ENCODE measurements at regions not wholly inside any gene's neighbourhood (a gene's known extent, or its start where the extent isn't known, plus 50 kb on each side); places are given as distances from the start of the nearest gene placed in this dataset.

DNA sequence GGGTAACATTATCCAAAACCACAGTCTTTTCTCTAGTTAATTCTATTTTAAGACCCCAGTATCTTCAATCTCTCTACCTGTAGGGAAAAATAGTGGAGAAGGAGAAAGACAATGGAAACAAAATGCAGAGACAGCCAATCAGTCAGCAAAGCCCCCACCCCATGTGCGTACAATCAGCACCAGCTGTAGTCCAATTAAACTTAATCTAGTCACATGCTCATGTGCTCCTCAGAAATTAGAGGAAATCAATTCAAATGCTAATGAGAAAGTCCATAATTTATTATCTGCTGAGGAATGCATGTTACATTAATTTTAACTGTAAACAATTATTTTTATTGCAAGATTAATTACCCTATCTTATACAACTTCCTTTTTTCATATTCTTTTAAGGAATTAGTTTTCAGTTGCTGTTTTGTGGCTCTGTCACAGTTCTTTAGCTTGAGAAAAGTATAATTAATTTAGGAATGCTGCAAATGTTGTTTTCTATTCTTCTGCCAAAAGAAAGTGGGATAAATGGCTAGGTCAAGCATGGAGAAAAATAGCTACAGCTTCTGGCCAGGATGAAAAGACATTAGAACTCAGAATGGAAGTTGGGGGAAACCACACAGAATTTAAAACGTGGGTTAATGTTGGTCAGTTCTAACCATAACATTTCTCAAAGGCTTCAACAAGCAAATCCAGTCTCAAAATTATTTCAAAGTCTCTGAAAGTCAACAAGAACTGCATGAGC lies 232.4 kb upstream of the HNRNPA3 start:
- no peak for TF ChIP-seq CTCF (IDR thresholded peaks at IDR 0.05)
- TF ChIP-seq POLR2A (IDR thresholded peaks at IDR 0.05): no peak
- Histone ChIP-seq H3K4me3 (no peak overlapping the region), H3K27ac (no peak overlapping the region), H3K4me1 (no peaks in the 10 kb centered on the region), H3K36me3 (no peaks in the 10 kb centered on the region), H3K27me3 (no peaks in the 10 kb centered on the region), H3K9me3 (no peaks in the 10 kb centered on the region)
- no peak for DNase-seq

GRCh38 chr2:176984987-176985386 lies 227.6 kb upstream of the HNRNPA3 start:
- Histone ChIP-seq H3K27me3 (no peaks in the 10 kb centered on the region), H3K4me3 (no peak overlapping the region), H3K36me3 (no peaks in the 10 kb centered on the region), H3K4me1 (no peaks in the 10 kb centered on the region), H3K27ac (no peak overlapping the region), H3K9me3 (no peaks in the 10 kb centered on the region)
- no peak for DNase-seq
- no peak for TF ChIP-seq CTCF (IDR thresholded peaks at IDR 0.05)
- no peak for TF ChIP-seq POLR2A (IDR thresholded peaks at IDR 0.05)

GRCh38 chr2:176985871-176986270 lies 226.7 kb upstream of the HNRNPA3 start:
- Histone ChIP-seq H3K4me3 (no peak overlapping the region), H3K27me3 (no peaks in the 10 kb centered on the region), H3K36me3 (no peaks in the 10 kb centered on the region), H3K27ac (no peak overlapping the region), H3K4me1 (no peaks in the 10 kb centered on the region), H3K9me3 (no peaks in the 10 kb centered on the region)
- TF ChIP-seq POLR2A (IDR thresholded peaks at IDR 0.05) (no peak), CTCF (IDR thresholded peaks at IDR 0.05) (no peak)
- no peak for DNase-seq

- Histone ChIP-seq H3K4me1 (no peaks in the 10 kb centered on the region), H3K27ac (no peak overlapping the region), H3K27me3 (no peaks in the 10 kb centered on the region), H3K36me3 (no peaks in the 10 kb centered on the region), H3K9me3 (no peaks in the 10 kb centered on the region), H3K4me3 (no peak overlapping the region)
- no peak for TF ChIP-seq CTCF (IDR thresholded peaks at IDR 0.05)
- no peak for TF ChIP-seq POLR2A (IDR thresholded peaks at IDR 0.05)
- no peak for DNase-seq
These were observed 226.1 kb upstream of the HNRNPA3 start for GRCh38 chr2:176986487-176986886.

- no peak overlapping the region for H3K27ac ChIP-seq
- H3K9me3 ChIP-seq: no peaks in the 10 kb centered on the region
- no peak for DNase-seq
- H3K27me3 ChIP-seq: no peaks in the 10 kb centered on the region
- H3K4me3 ChIP-seq: no peak overlapping the region
- TF ChIP-seq POLR2A (IDR thresholded peaks at IDR 0.05): no peak
- no peak for TF ChIP-seq CTCF (IDR thresholded peaks at IDR 0.05)
- H3K36me3 ChIP-seq: no peaks in the 10 kb centered on the region
- peaks cover 0 to 2% (median 0%) of the 10 kb centered on the region in 4 donors for H3K4me1 ChIP-seq
These were observed 221.2 kb upstream of the HNRNPA3 start for GRCh38 chr2:176991411-176991810.

Data from Peyer's patch (tissue), 4 donors.